SH-SY5Y (cell line): ENCODE measurements at regions not wholly inside any gene's neighbourhood (a gene's known extent, or its start where the extent isn't known, plus 50 kb on each side); places are given as distances from the start of the nearest gene placed in this dataset.

Experiments
- GATA2 ChIP-seq: IDR thresholded peaks from 2 replicates; pipeline ENCODE4 v1.6.1; 2011; ENCODE audit warnings: mild to moderate bottlenecking, low read depth, low read length
- GATA3 ChIP-seq: IDR thresholded peaks from 2 replicates; pipeline ENCODE4 v1.6.1; 2011; ENCODE audit warnings: low read depth, mild to moderate bottlenecking, low read length, moderate library complexity

DNA sequence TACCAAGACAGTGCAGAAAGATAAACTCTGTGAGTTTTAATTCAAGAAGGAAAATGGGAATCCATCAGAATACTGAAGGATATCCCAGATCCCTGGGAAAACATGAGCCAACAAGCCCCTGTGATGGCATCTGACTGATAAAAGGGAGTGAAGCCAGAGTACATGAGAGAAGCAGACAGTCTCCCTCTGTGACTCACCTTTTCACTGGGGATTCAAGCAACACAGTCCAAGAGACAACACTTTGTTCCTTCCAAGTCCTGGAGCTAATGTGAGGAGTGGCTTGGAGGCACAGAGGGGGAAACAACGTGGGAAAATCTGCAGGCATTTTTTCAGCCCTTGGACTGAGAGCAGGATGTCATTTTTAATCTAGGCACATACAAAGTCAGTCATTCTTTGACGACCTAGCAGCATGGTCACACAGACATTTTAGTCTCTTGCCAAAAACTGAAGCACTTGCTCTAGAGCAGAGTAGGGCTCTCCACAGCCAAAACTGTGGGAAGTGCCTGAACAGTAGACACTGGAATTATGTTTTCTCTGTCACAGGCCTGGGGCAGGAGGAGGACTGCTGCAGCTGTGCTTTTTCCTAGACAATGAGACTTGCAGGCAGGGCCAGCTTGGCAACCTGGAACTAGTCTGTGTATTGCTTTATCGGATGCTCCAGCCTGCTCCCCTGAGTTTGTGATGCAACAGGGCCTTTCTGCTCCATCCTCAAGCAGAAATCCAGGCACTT is 465.0 kb upstream of the GJE1 start:
- TF ChIP-seq GATA2 (no peak), GATA3 (no peak)
